Astrocyte (in vitro differentiated cells and primary cell): ENCODE measurements at regions not wholly inside any gene's neighbourhood (a gene's known extent, or its start where the extent isn't known, plus 50 kb on each side); places are given as distances from the start of the nearest gene placed in this dataset.

Experiments used
- EZH2 ChIP-seq: IDR thresholded peaks from 2 replicates; pipeline ENCODE4 v1.6.1; 2012; ENCODE audit warnings: mild to moderate bottlenecking, low read length, inconsistent platforms; ENCODE audit not compliant: insufficient read depth
- TF ChIP-seq, protein P1 (sequence below): IDR thresholded peaks from 2 replicates; pipeline ENCODE4 v1.5.1; 2011; ENCODE audit warnings: low read depth, mild to moderate bottlenecking, inconsistent platforms, low read length, moderate library complexity; ENCODE audit not compliant: insufficient read depth

DNA sequence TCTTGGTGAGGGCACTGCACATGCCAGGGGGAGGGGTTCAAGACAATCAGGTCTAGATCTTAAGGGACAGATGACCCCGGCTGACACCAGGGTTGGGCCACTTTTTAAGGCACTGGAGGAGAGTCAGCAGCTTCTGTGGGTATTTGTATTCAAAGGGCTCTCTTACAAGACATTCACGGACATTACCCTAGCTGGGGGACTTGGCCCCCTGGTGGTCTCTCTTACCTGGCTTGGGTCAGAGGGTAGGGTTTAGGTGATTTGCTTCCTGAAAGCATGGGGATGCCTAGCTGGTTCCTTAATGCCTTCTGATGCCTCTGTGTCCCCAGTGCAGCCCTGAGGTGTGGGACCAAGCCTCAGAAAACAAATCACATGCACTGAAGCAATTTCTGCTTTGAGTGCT lies 354.7 kb downstream of the CDC5L start:
- TF ChIP-seq, protein P1, sequence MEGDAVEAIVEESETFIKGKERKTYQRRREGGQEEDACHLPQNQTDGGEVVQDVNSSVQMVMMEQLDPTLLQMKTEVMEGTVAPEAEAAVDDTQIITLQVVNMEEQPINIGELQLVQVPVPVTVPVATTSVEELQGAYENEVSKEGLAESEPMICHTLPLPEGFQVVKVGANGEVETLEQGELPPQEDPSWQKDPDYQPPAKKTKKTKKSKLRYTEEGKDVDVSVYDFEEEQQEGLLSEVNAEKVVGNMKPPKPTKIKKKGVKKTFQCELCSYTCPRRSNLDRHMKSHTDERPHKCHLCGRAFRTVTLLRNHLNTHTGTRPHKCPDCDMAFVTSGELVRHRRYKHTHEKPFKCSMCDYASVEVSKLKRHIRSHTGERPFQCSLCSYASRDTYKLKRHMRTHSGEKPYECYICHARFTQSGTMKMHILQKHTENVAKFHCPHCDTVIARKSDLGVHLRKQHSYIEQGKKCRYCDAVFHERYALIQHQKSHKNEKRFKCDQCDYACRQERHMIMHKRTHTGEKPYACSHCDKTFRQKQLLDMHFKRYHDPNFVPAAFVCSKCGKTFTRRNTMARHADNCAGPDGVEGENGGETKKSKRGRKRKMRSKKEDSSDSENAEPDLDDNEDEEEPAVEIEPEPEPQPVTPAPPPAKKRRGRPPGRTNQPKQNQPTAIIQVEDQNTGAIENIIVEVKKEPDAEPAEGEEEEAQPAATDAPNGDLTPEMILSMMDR, result no peak
- TF ChIP-seq EZH2, result no peak
